ENCODE measurements at regions not wholly inside any gene's neighbourhood (a gene's known extent, or its start where the extent isn't known, plus 50 kb on each side); places are given as distances from the start of the nearest gene placed in this dataset.

DNA sequence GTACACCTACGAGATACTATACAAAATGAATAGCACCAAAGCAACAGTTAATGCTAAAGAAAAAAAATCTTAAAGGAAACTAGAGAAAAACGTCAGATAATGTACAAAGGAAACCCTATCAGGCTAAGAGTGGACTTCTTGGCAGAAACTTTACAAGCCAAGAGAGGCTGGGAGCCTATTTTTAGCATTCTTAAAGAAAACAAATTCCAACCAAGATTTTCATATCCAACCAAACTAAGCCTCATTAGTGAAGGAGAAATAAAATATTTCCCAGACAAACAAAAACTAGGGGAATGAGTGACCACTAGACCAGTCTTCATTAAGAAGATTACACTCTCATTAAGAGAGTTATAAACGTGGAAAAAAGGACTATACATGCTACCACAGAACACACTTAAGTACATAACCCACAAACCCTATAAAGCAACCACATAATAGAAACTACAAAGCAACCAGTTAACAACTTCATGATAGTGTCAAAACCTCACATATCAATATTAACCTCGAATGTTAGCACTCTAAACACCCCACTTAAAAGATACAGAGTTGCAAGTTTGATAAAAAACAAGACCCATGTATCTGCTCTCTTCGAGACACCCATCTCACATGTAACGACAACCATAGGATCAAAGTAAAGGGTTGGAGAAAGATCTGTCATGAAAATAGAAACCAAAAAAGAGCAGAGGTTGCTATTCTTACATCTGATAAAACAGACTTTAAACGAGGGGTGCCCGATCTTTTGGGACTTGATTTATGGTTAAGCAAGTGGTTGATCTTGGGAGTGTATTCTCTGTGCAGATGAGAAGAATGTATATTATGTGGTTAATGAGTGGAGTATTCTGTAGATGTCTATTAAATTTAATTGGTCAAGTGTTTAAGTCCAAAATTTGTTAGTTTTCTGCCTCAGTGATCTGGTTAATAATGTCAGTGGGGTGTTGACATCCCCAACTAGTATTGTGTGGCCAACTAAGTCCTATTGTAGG lies 1301.4 kb downstream of the PLA2G4A start:
- no peaks in the 10 kb centered on the region for H3K27me3 ChIP-seq (ENCODE audit: insufficient read depth, low read depth, low read length)
- H2AFZ ChIP-seq (ENCODE audit: low read depth, low read length): no peak overlapping the region
- H4K20me1 ChIP-seq (ENCODE audit: insufficient read depth): no peaks in the 10 kb centered on the region
- no peaks in the 10 kb centered on the region for H3K36me3 ChIP-seq (ENCODE audit: insufficient read depth, low read length)
- H3F3A ChIP-seq (ENCODE audit: insufficient read depth, low read length, poor library complexity, severe bottlenecking): no peaks in the 10 kb centered on the region
- no peak overlapping the region for H3K4me2 ChIP-seq (ENCODE audit: low read length)
- H3K4me3 ChIP-seq (ENCODE audit: low read length): no peak overlapping the region
- H3K9me3 ChIP-seq (ENCODE audit: low read length): peaks cover 5% of the 10 kb centered on the region
- no peak overlapping the region for H3K27ac ChIP-seq (ENCODE audit: low read length)
- TF ChIP-seq MXI1 (conservative IDR thresholded peaks at IDR 0.05; ENCODE audit: poor library complexity, severe bottlenecking) (no peak), SMC3 (conservative IDR thresholded peaks at IDR 0.05; ENCODE audit: poor library complexity) (no peak), RAD21 (conservative IDR thresholded peaks at IDR 0.05) (no peak), POLR2AphosphoS5 (IDR thresholded peaks at IDR 0.05) (no peak)
- TF ChIP-seq, protein P1, sequence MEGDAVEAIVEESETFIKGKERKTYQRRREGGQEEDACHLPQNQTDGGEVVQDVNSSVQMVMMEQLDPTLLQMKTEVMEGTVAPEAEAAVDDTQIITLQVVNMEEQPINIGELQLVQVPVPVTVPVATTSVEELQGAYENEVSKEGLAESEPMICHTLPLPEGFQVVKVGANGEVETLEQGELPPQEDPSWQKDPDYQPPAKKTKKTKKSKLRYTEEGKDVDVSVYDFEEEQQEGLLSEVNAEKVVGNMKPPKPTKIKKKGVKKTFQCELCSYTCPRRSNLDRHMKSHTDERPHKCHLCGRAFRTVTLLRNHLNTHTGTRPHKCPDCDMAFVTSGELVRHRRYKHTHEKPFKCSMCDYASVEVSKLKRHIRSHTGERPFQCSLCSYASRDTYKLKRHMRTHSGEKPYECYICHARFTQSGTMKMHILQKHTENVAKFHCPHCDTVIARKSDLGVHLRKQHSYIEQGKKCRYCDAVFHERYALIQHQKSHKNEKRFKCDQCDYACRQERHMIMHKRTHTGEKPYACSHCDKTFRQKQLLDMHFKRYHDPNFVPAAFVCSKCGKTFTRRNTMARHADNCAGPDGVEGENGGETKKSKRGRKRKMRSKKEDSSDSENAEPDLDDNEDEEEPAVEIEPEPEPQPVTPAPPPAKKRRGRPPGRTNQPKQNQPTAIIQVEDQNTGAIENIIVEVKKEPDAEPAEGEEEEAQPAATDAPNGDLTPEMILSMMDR (IDR thresholded peaks at IDR 0.05; ENCODE audit: poor library complexity, severe bottlenecking): no peak
- H3K9ac ChIP-seq (ENCODE audit: low read length): no peak overlapping the region
- H3K79me2 ChIP-seq (replicated peaks; ENCODE audit: insufficient read depth, low read length): no peaks in the 10 kb centered on the region
- no peaks in the 10 kb centered on the region for H3K9me2 ChIP-seq (ENCODE audit: insufficient read depth, low read length)

DNA sequence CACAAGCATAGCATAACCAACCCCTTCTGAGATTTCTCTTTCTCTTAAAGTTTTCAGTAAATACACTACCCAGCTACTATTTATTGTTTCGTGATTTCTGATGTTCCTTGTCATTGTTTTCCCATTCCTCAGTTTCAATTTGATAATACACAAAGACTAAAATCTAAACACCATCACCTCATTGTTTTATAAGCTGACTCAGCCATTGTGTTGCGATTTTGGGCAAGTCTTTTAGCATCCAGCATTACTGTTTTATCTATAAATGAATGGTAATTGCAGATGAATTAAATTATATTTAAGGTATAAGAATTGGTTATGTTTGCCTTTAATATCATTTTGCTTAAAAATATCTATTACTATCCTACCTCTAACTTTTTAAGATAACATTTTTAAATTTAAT lies 1308.5 kb downstream of the PLA2G4A start:
- Histone ChIP-seq H3K27me3 (ENCODE audit: insufficient read depth, low read depth, low read length) (no peaks in the 10 kb centered on the region), H3K4me3 (ENCODE audit: low read length) (no peak overlapping the region), H3K4me2 (ENCODE audit: low read length) (no peak overlapping the region), H3K9me3 (ENCODE audit: low read length) (no peaks in the 10 kb centered on the region), H3K36me3 (ENCODE audit: insufficient read depth, low read length) (no peaks in the 10 kb centered on the region), H3K9me2 (ENCODE audit: insufficient read depth, low read length) (no peaks in the 10 kb centered on the region), H4K20me1 (ENCODE audit: insufficient read depth) (no peaks in the 10 kb centered on the region), H3K27ac (ENCODE audit: low read length) (no peak overlapping the region), H3K79me2 (replicated peaks; ENCODE audit: insufficient read depth, low read length) (no peaks in the 10 kb centered on the region), H2AFZ (ENCODE audit: low read depth, low read length) (no peak overlapping the region), H3F3A (ENCODE audit: insufficient read depth, low read length, poor library complexity, severe bottlenecking) (no peaks in the 10 kb centered on the region), H3K9ac (ENCODE audit: low read length) (no peak overlapping the region)
- TF ChIP-seq RAD21 (conservative IDR thresholded peaks at IDR 0.05) (no peak), EP300 (conservative IDR thresholded peaks at IDR 0.05; ENCODE audit: poor library complexity, severe bottlenecking) (no peak)

DNA sequence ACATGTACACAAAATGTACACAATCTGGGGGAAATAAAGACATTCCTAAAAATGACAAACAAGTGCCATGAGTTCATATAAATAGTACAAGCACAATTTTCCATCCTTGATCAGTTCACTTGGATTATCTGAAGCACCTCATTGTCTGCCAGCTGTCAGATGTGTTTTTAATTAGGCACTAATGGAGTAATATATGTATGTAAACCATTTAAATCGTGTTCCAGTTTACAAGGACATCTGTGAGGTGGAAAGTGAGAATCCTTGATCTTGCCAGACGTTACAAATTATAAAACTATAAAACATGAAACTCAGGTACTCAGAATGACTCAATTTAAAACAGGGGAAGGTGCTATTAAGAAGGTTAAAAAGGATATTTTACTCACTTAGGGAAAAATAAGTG lies 1312.2 kb downstream of the PLA2G4A start:
- H2AFZ ChIP-seq (ENCODE audit: low read depth, low read length): no peak overlapping the region
- no peaks in the 10 kb centered on the region for H3K36me3 ChIP-seq (ENCODE audit: insufficient read depth, low read length)
- TF ChIP-seq MXI1 (conservative IDR thresholded peaks at IDR 0.05; ENCODE audit: poor library complexity, severe bottlenecking) (no peak), EP300 (conservative IDR thresholded peaks at IDR 0.05; ENCODE audit: poor library complexity, severe bottlenecking) (no peak), TAF1 (IDR thresholded peaks at IDR 0.05; ENCODE audit: low read depth) (no peak), POLR2AphosphoS5 (IDR thresholded peaks at IDR 0.05) (no peak), EZH2 (IDR thresholded peaks at IDR 0.05; ENCODE audit: borderline replicate concordance, insufficient read depth, low read length, poor library complexity, severe bottlenecking) (no peak), SMC3 (conservative IDR thresholded peaks at IDR 0.05; ENCODE audit: poor library complexity) (no peak), RAD21 (conservative IDR thresholded peaks at IDR 0.05) (no peak)
- TF ChIP-seq, protein P2, sequence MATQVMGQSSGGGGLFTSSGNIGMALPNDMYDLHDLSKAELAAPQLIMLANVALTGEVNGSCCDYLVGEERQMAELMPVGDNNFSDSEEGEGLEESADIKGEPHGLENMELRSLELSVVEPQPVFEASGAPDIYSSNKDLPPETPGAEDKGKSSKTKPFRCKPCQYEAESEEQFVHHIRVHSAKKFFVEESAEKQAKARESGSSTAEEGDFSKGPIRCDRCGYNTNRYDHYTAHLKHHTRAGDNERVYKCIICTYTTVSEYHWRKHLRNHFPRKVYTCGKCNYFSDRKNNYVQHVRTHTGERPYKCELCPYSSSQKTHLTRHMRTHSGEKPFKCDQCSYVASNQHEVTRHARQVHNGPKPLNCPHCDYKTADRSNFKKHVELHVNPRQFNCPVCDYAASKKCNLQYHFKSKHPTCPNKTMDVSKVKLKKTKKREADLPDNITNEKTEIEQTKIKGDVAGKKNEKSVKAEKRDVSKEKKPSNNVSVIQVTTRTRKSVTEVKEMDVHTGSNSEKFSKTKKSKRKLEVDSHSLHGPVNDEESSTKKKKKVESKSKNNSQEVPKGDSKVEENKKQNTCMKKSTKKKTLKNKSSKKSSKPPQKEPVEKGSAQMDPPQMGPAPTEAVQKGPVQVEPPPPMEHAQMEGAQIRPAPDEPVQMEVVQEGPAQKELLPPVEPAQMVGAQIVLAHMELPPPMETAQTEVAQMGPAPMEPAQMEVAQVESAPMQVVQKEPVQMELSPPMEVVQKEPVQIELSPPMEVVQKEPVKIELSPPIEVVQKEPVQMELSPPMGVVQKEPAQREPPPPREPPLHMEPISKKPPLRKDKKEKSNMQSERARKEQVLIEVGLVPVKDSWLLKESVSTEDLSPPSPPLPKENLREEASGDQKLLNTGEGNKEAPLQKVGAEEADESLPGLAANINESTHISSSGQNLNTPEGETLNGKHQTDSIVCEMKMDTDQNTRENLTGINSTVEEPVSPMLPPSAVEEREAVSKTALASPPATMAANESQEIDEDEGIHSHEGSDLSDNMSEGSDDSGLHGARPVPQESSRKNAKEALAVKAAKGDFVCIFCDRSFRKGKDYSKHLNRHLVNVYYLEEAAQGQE (IDR thresholded peaks at IDR 0.05; ENCODE audit: borderline replicate concordance): no peak
- TF ChIP-seq, protein P1 (IDR thresholded peaks at IDR 0.05; ENCODE audit: poor library complexity, severe bottlenecking): no peak
- no peaks in the 10 kb centered on the region for H4K20me1 ChIP-seq (ENCODE audit: insufficient read depth)
- no peaks in the 10 kb centered on the region for H3K9me2 ChIP-seq (ENCODE audit: insufficient read depth, low read length)
- H3K9me3 ChIP-seq (ENCODE audit: low read length): no peaks in the 10 kb centered on the region
- H3K79me2 ChIP-seq (replicated peaks; ENCODE audit: insufficient read depth, low read length): no peaks in the 10 kb centered on the region
- H3K27ac ChIP-seq (ENCODE audit: low read length): no peak overlapping the region
- no peaks in the 10 kb centered on the region for H3K27me3 ChIP-seq (ENCODE audit: insufficient read depth, low read depth, low read length)
- H3F3A ChIP-seq (ENCODE audit: insufficient read depth, low read length, poor library complexity, severe bottlenecking): no peaks in the 10 kb centered on the region
- no peak overlapping the region for H3K9ac ChIP-seq (ENCODE audit: low read length)
- H3K4me3 ChIP-seq (ENCODE audit: low read length): no peak overlapping the region
- H3K4me2 ChIP-seq (ENCODE audit: low read length): no peak overlapping the region
